Colonic mucosa (tissue), 4 donors: ENCODE measurements at regions not wholly inside any gene's neighbourhood (a gene's known extent, or its start where the extent isn't known, plus 50 kb on each side); places are given as distances from the start of the nearest gene placed in this dataset.
"Not testable (repeated sequence)": the region's sequence is repeated elsewhere in the genome, so short reads cannot be mapped to it uniquely, and the experiment has no call there.

Experiments
- DNase-seq: peaks from one replicate; pipeline ENCODE4 v3.0.0-alpha.2; 2020
- H3K27ac ChIP-seq: fragments of 200-600 bp; one replicate; pipeline ENCODE4 v1.8.0; 2021
- H3K27me3 ChIP-seq: fragments of 200-600 bp; one replicate; pipeline ENCODE4 v1.8.0; 2021
- H3K36me3 ChIP-seq: fragments of 200-600 bp; one replicate; pipeline ENCODE4 v1.8.0; 2021
- H3K4me1 ChIP-seq: fragments of 200-600 bp; one replicate; pipeline ENCODE4 v1.8.0; 2021; ENCODE audit warnings: mild to moderate bottlenecking
- H3K4me3 ChIP-seq: fragments of 200-600 bp; one replicate; pipeline ENCODE4 v1.8.0; 2021
- H3K9ac ChIP-seq, 2 donors: one replicate each; pipeline ENCODE4 v1.7.0; 2013; ENCODE audit warnings: control low read depth in 2 of 2, low read depth in 2 of 2, low read length in 2 of 2
- H3K9me3 ChIP-seq: fragments of 200-600 bp; one replicate; pipeline ENCODE4 v1.8.0; 2021
- CTCF ChIP-seq: fragments of 200-600 bp; IDR thresholded peaks from one replicate; pipeline ENCODE4 v1.8.0; 2022; ENCODE audit warnings: antibody characterized with exemption, mild to moderate bottlenecking
- intact Hi-C: fragments of 100-400 bp; cut with DNase I; formaldehyde crosslinking; loops from one replicate; pipeline ENCODE4 v1.14.1; 2022
- donor health status: healthy.
- donor health status: DM: no; HTN: no; CAD: no.
- donor health status: DM: no; HTN: no; CAD: no.

- no peaks in the 10 kb centered on the region for H3K27me3 ChIP-seq
- H3K4me3 ChIP-seq = no peak overlapping the region
- peaks cover 4% of the 10 kb centered on the region for H3K4me1 ChIP-seq
- intact Hi-C loops = no loop called here
- TF ChIP-seq CTCF = no peak
- H3K9ac ChIP-seq = no peak overlapping the region
- no peaks in the 10 kb centered on the region for H3K36me3 ChIP-seq
- H3K9me3 ChIP-seq = no peaks in the 10 kb centered on the region
- DNase-seq = no peak
- no peak overlapping the region for H3K27ac ChIP-seq
Measured at GRCh38 chr15:85281293-85281882, 99.0 kb upstream of the AKAP13 start.

GRCh38 chr15:85282504-85283115, 97.8 kb upstream of the AKAP13 start:
- Histone ChIP-seq H3K36me3 (no peaks in the 10 kb centered on the region), H3K9me3 (no peaks in the 10 kb centered on the region), H3K9ac (no peak overlapping the region), H3K27me3 (no peaks in the 10 kb centered on the region), H3K4me1 (no peaks in the 10 kb centered on the region), H3K27ac (no peak overlapping the region), H3K4me3 (no peak overlapping the region)
- DNase-seq = no peak
- intact Hi-C loops = no loop called here
- TF ChIP-seq CTCF = no peak

- H3K36me3 ChIP-seq, H3K27ac ChIP-seq, intact Hi-C loops, H3K4me1 ChIP-seq, H3K4me3 ChIP-seq, H3K27me3 ChIP-seq, H3K9ac ChIP-seq, H3K9me3 ChIP-seq, DNase-seq: not testable (repeated sequence)
Measured at GRCh38 chr15:85283815-85284214, 96.6 kb upstream of the AKAP13 start.

GRCh38 chr15:85284497-85284896, 95.9 kb upstream of the AKAP13 start:
- DNase-seq = no peak
- intact Hi-C loops = no loop called here
- no peaks in the 10 kb centered on the region for H3K9me3 ChIP-seq
- no peak overlapping the region for H3K4me3 ChIP-seq
- no peak overlapping the region for H3K27ac ChIP-seq
- no peaks in the 10 kb centered on the region for H3K36me3 ChIP-seq
- H3K9ac ChIP-seq = no peak overlapping the region
- TF ChIP-seq CTCF = no peak
- no peaks in the 10 kb centered on the region for H3K27me3 ChIP-seq
- H3K4me1 ChIP-seq = no peaks in the 10 kb centered on the region

- peak; percentile 30 for TF ChIP-seq CTCF
Measured at GRCh38 chr15:85289677-85290365, 90.6 kb upstream of the AKAP13 start.

GRCh38 chr15:85292583-85292982, 87.8 kb upstream of the AKAP13 start:
- intact Hi-C loops = not testable (repeated sequence)

More at GRCh38 chr15:85289677-85290365, 90.6 kb upstream of the AKAP13 start:
- peak; percentile 44 for DNase-seq
- intact Hi-C loops = no loop called here
- no peak overlapping the region for H3K9ac ChIP-seq
- no peaks in the 10 kb centered on the region for H3K4me1 ChIP-seq
- no peaks in the 10 kb centered on the region for H3K27me3 ChIP-seq
- no peak overlapping the region for H3K27ac ChIP-seq
- no peaks in the 10 kb centered on the region for H3K9me3 ChIP-seq
- no peaks in the 10 kb centered on the region for H3K36me3 ChIP-seq
- H3K4me3 ChIP-seq = no peak overlapping the region

More at GRCh38 chr15:85292583-85292982, 87.8 kb upstream of the AKAP13 start:
- not testable (repeated sequence) for H3K27ac ChIP-seq, DNase-seq, H3K4me1 ChIP-seq, H3K9me3 ChIP-seq, H3K36me3 ChIP-seq, H3K4me3 ChIP-seq, H3K27me3 ChIP-seq, H3K9ac ChIP-seq
